HG03558 (cell line): ENCODE measurements at regions not wholly inside any gene's neighbourhood (a gene's known extent, or its start where the extent isn't known, plus 50 kb on each side); places are given as distances from the start of the nearest gene placed in this dataset.
A peak's percentile ranks its signal among the peaks of the same experiment; 100 is the strongest.

Source experiments
- ATAC-seq: cut with Tn5 transposase; IDR thresholded peaks from one replicate; pipeline ENCODE4 v1.9.1; 2021; ENCODE audit warnings: moderate number of reproducible peaks; ENCODE audit not compliant: unreplicated experiment; ENCODE audit errors: extremely low read depth

DNA sequence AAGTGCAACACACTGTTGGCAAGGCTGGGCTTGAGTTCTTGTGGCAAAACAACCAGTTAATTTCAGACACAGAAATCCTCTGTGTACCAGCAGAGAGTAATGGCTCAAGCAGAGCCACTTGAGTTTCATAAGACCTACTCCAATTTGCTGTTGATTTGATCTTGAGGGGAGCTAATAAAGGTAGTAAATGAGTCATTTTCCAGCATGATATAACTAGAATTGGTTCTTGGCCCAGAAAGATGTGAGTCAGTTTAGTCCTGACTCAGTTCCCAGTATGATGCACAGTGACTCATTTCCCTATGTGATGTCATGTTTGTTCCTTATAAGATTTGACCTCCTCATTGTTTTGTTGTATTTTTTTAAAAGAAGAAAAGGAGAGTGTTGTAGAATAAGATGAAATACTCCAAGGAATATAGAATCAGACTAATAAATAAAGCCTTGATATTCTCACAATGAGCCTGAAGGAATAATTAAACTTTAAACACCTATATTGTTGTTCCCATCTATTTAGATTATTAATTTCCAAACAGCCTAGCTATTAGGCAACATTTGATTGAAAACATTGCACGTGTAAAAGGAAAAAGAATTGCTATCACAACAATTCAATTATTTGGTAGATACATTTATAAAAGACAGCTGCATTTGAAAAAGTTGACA lies 186.2 kb downstream of the REEP3 start:
- ATAC-seq, result peak; percentile 86

DNA sequence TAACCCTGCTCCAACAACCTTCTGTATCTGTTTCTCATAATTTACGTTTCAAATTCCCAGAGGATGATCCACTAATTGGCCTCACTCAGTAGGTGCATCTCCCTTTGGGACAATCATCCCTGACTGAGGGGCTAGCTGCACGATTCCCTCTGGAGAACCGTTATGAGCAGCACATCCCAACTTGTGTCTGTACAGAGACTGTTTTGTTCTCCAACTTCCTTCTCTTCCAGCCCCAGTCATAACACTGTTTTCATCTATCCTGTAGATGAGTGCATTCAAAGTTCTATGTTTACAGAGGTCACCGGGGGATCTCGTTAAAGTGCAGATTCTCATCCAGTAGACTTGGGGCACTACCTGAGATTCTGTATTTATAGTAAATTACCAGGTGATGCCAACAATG lies 187.2 kb downstream of the REEP3 start:
- ATAC-seq, result no peak

DNA sequence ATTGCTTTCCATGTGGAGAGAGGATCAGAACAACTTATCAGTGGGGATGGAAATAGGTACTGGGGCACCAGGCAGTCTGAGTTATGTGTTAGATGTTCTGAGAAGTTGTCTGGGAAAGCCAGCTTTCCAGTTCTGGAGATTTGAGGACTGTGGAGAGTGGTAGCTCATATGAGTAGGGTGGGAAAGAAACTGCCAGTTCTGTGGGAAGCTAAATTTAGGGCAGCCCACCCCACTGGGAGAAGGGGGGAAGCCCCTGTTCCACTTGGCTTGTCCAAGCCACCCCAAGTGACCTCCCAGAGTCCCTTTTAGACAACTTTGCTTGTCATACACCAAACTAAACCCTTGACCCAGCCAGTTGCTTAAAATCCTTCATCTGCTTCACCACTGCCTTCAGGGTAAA lies 189.5 kb downstream of the REEP3 start:
- ATAC-seq, result no peak

DNA sequence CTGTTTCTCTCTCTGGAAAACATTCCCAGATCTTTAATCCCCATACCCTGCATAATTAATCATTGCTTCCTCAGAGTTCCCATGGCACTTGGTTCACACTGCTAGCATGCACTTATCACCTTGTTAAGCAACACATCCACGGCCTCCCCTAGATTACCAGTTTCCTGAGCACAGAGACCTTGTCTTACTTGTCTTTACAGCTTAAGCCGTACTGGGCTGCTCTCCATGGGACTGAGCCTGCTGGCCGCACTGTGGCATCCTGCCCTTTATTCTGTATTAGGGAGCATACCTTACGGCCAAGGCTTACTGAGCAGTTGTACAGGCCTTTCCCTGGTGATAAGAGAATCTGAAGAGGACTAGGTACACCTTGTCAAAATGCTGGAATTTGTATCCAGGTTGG lies 190.2 kb downstream of the REEP3 start:
- ATAC-seq, result no peak

- no peak for ATAC-seq
Measured at GRCh38 chr10:63711867-63712716, 190.9 kb downstream of the REEP3 start.

GRCh38 chr10:63712717-63713115 lies 191.5 kb downstream of the REEP3 start:
- ATAC-seq, result no peak

GRCh38 chr10:63713191-63714144 lies 192.3 kb downstream of the REEP3 start:
- no peak for ATAC-seq

- ATAC-seq, result no peak
Measured at GRCh38 chr10:63716016-63716580, 194.9 kb downstream of the REEP3 start.

DNA sequence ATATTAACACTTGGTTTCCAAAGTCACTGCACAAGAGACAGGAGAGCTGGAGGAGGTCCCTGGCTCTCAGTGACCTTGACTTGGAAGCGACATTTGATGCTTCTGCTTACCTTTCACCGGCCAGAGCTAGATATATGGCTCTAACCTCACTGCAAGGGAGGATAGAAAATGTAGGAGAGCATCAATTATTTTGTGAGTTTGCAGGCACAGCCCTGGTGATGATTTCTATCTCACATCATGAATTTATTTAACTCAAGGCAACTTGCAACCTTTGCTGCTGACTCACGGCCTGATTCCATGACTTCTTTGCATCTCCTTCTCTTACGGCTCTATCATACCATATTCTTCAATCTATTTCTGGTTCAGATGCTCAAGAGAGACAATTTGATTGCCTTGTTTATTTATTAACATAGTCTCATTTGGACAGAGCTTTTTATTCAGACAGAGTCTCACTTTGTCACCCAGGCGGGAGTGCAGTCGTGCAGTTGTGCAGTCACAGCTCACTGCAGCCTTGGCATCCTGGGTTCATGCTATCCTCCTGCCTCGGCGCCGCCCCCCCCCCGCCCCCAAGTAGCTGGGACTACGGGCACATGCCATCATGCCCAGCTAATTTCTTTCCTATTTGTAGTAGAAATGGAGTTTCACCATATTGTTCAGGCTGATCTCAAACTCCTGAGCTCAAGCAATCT lies 196.0 kb downstream of the REEP3 start:
- no peak for ATAC-seq

- ATAC-seq, result no peak
Measured at GRCh38 chr10:63718006-63718405, 196.8 kb downstream of the REEP3 start.

DNA sequence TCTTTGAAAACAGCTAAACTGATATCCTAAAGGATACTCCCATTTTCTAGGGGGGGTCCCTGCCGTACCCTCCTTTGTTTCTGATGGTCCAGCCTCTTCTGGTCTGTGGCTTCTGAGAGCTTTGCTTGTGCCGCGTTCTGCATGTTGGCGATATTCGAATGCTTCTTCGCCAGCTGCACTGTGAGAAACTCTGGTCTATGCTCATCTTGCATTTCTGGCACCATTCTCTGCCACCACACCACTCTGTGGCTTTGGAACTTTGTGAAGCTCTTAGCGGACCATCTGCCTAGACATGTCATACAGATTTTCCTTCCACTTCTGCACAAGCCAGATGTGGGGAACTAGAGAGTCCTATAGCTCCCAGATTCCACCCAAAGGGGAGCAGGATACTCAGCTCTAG lies 197.2 kb downstream of the REEP3 start:
- no peak for ATAC-seq

DNA sequence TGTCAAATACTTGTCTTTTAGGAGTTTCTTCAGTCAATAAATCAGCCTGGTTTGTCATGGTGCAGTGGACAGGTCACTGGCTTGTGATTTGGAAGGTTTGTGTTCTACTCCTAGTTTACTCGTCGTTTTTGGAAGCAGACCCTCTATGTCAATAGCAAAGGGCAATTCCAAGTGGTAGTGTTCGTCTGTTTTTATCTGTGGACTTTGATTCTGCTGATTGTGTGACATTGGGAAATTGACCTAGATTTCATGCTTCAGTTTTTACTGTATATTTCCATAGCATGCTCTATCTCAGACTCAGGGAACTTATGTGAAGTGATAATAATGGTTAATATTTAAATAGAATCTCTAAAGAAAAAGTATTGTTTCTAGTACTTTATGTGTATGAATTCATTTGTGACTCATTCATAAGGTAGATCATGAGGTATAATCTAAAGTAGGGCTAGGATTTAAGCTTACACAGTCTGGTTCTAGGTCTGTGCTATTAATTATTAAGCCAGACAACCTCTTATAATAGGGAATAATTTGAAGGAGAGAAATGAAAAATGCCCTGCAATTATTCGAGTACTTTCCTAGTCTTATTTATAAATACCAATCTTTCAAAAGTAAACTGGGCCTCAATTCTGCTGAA lies 198.1 kb downstream of the REEP3 start:
- ATAC-seq, result no peak

GRCh38 chr10:63720072-63720537 lies 198.9 kb downstream of the REEP3 start:
- ATAC-seq, result no peak

GRCh38 chr10:63720676-63721075 lies 199.5 kb downstream of the REEP3 start:
- ATAC-seq, result peak; percentile 53

DNA sequence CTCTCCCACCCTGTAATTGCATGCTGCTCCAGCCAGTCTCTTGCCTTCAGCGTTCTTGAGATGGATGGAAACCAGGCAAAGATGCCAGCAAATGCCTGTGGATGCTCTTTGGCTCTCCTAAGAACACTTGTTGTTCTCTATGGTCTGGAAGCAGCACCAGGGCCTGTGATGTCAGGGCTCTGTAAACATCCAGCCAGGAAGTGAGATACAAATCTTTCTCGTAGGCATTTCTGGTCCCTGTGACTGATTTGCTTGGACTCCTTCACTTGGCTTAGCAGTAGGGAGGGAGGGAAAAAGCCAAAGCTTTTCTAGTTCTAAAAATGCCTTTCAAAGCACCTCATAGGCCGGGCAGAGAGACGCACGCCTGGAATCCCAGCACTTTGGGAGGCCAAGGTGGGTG lies 201.3 kb downstream of the REEP3 start:
- no peak for ATAC-seq

GRCh38 chr10:63723320-63723719 lies 202.1 kb downstream of the REEP3 start:
- no peak for ATAC-seq

- ATAC-seq, result no peak
Measured at GRCh38 chr10:63723741-63724140, 202.5 kb downstream of the REEP3 start.

GRCh38 chr10:63724922-63725321 lies 203.7 kb downstream of the REEP3 start:
- ATAC-seq, result no peak

GRCh38 chr10:63726867-63727266 lies 205.7 kb downstream of the REEP3 start:
- ATAC-seq, result no peak
